ENCODE measurements at regions not wholly inside any gene's neighbourhood (a gene's known extent, or its start where the extent isn't known, plus 50 kb on each side); places are given as distances from the start of the nearest gene placed in this dataset.

DNA sequence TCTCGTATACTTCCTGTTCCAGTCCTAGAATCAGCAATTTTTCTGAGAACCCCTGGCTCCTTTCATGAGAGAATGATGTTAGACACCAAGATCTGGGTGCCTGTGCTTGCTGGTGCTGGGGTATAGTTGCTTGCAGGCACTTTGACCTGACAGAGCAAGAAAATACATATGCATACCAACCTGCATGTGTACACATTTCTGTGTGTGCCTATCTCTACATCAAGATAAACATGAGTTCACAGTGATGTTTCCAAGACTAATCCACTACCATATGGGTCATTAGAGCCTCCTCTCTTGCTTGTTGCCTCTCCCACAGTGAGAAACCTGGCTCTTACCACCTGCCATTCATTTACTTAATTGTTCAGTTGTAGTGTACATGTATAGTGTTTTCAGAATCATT is 229.1 kb upstream of the IGFBP3 start:
- DNase-seq (ENCODE audit: low spot score in 2 of 2) = no peak
- Histone ChIP-seq H3K36me3 (no peaks in the 10 kb centered on the region), H3K9me3 (no peaks in the 10 kb centered on the region), H3K4me1 (peaks cover 8 to 9% of the 10 kb centered on the region in 2 donors), H3K27me3 (no peaks in the 10 kb centered on the region), H3K27ac (no peak overlapping the region), H3K4me3 (no peak overlapping the region)
- intact Hi-C loops (cut with DNase I) = no loop called here
- TF ChIP-seq, protein P1, sequence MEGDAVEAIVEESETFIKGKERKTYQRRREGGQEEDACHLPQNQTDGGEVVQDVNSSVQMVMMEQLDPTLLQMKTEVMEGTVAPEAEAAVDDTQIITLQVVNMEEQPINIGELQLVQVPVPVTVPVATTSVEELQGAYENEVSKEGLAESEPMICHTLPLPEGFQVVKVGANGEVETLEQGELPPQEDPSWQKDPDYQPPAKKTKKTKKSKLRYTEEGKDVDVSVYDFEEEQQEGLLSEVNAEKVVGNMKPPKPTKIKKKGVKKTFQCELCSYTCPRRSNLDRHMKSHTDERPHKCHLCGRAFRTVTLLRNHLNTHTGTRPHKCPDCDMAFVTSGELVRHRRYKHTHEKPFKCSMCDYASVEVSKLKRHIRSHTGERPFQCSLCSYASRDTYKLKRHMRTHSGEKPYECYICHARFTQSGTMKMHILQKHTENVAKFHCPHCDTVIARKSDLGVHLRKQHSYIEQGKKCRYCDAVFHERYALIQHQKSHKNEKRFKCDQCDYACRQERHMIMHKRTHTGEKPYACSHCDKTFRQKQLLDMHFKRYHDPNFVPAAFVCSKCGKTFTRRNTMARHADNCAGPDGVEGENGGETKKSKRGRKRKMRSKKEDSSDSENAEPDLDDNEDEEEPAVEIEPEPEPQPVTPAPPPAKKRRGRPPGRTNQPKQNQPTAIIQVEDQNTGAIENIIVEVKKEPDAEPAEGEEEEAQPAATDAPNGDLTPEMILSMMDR (IDR thresholded peaks at IDR 0.05) = no peak

DNA sequence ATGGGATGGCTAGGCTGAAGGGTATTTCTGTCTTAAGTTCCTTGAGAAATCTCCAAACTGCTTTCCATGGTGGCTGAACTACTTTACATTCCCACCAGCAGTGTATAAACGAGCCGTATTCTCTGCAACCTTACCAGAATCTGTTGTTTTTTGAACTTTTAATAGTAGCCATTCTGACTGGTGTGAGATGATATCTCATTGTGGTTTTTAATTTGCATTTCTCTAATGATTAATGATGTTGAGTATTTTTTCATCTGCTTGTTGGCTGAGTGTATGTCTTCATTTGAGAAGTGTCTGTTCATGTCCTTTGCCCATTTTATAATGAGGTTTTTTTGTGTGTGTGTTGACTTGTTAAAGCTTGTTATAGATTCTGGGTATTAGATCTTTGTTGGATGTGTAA is 226.8 kb upstream of the IGFBP3 start:
- Histone ChIP-seq H3K4me3 (no peak overlapping the region), H3K36me3 (no peaks in the 10 kb centered on the region), H3K4me1 (peaks cover 9 to 19% of the 10 kb centered on the region in 2 donors), H3K27ac (no peak overlapping the region), H3K9me3 (no peaks in the 10 kb centered on the region), H3K27me3 (no peaks in the 10 kb centered on the region)
- TF ChIP-seq, protein P1 (IDR thresholded peaks at IDR 0.05) = no peak
- DNase-seq (ENCODE audit: low spot score in 2 of 2) = no peak
- intact Hi-C loops (cut with DNase I) = loop anchor here (2.0 to 10.0 kb wide), 4 partner anchors 143 to 607 kb away; no protein-coding TSS in a partner anchor

DNA sequence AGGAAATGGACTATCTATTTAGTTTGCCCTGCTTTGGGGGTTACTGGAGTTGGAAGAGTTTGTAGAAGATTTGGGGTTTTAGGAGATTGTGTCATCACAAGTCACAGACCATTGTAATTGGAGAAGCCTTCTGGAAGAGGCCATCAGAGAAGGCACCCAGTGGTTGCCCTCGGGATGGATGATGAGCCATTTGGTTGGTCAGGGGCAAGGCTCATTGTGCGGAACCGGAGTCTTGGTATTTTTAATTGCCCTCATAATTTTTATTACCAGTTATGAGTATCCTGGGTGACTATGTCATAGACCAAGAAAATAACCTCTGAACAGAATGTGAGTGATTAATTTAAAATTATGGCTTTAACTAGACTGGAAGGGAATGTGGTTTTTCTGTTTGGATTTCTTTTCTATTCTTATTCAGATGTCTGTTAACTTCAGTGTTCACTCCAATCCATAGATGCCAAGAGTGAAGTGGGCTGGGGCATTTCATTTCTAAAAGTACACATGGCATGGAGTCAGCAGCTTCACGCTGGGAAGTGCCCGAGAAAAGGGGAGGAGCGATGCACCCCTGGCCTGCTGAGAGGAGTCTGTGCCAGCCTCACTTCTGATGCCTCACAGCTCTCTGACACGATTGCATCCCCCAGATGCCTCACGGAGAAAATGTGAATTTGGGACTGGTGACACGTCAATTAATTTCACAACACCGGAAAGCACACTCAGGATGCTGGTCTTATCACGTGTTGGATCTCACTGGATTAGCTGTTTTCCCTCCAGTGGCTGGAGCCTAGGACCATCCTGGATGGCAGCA is 225.6 kb upstream of the IGFBP3 start:
- peak in 1 of 2 donors; percentile 86 for DNase-seq (ENCODE audit: low spot score in 2 of 2)
- H3K27me3 ChIP-seq = no peaks in the 10 kb centered on the region
- intact Hi-C loops (cut with DNase I) = loop anchor here (1.0 to 10.0 kb wide), 5 partner anchors 78 to 608 kb away; no protein-coding TSS in a partner anchor

DNA sequence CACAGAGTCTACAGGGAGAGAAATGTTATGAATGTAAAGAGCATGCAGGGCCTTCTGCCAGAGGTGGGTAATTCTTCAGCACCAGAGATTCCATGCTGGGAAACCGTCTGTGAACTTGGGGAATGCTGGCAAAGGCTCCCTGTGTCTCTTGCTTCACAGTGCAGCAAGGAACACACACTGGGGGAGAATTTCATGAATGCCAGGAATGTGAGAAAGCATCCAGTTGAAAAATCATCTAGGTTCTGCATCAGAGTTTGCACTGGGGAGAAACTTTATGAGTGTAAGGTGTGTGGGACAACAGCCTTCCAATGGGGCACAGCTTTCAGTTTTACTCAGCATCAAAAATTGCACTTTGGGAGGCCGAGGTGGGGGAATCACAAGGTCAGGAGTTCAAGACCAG is 224.3 kb upstream of the IGFBP3 start:
- Histone ChIP-seq H3K36me3 (no peaks in the 10 kb centered on the region), H3K27me3 (no peaks in the 10 kb centered on the region), H3K27ac (peak overlapping the region; percentile 8 to 9), H3K4me3 (no peak overlapping the region), H3K4me1 (peaks cover 9 to 19% of the 10 kb centered on the region in 2 donors), H3K9me3 (no peaks in the 10 kb centered on the region)
- intact Hi-C loops (cut with DNase I) = loop anchor here (10.0 kb wide), 1 partner anchor 609 kb away; no protein-coding TSS in a partner anchor
- DNase-seq (ENCODE audit: low spot score in 2 of 2) = peak in 1 of 2 donors; percentile 75
- TF ChIP-seq, protein P1 (IDR thresholded peaks at IDR 0.05) = no peak

More for the DNA sequence above, 225.6 kb upstream of the IGFBP3 start:
- Histone ChIP-seq H3K27ac (peak overlapping the region; percentile 53 to 75), H3K36me3 (no peaks in the 10 kb centered on the region), H3K4me3 (no peak overlapping the region), H3K4me1 (peaks cover 9 to 19% of the 10 kb centered on the region in 2 donors), H3K9me3 (no peaks in the 10 kb centered on the region)
- TF ChIP-seq, protein P1 (IDR thresholded peaks at IDR 0.05) = no peak

DNA sequence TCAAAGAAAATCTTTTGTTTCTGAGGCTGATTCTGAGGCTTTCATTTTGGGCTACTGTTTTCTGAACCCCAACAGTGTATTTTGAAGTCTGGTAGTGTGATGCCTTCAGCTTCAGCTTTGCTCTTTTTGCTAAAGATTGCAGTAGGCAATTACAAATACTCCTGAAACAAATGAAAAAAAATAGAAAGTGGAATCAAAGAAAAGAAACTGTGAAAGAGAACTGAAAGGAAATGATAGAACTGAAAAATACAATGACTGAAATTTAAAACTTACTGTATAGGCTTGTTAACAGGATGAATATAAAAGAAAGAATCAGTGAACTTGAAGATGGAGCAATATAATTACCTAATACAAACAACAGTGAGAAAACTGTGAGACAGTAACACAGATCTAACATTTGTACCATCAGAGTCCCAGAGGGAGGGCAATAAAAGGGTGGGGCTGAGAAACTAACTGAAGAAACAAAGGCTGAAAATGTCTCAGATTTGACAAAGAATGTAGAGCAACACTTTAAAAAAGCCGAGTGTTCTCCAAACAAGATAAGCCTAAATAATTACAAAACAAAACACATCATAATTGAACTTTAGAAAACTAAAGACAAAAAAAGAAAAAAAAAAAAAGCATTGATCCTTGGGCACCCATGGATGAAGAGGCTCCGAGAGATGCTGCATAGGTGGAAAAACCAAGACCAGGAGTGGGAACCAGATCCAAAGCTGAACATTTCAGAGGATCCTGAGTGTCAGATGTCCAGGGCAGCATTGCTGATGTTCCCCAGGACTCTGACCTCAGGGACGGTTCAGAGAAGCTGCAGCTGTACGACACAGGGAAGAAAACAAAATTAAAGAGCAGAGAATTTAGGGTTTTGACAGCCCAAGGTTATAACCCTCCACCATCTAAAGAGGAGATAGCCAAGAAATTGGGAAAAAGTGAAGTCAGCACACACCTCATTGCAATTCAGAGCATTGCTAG is 223.2 kb upstream of the IGFBP3 start:
- H3K27ac ChIP-seq = peak overlapping the region in 1 of 2 donors; percentile 9
- peaks cover 9 to 19% of the 10 kb centered on the region in 2 donors for H3K4me1 ChIP-seq
- no peaks in the 10 kb centered on the region for H3K9me3 ChIP-seq
- intact Hi-C loops (cut with DNase I) = loop anchor here (10.0 kb wide), 1 partner anchor 611 kb away; no protein-coding TSS in a partner anchor
- H3K27me3 ChIP-seq = no peaks in the 10 kb centered on the region
- no peak for DNase-seq (ENCODE audit: low spot score in 2 of 2)
- no peaks in the 10 kb centered on the region for H3K36me3 ChIP-seq
- no peak overlapping the region for H3K4me3 ChIP-seq
- TF ChIP-seq, protein P1 (IDR thresholded peaks at IDR 0.05) = no peak

Measured in ascending aorta (tissue), 2 donors.